GM19035 (cell line): ENCODE measurements at regions not wholly inside any gene's neighbourhood (a gene's known extent, or its start where the extent isn't known, plus 50 kb on each side); places are given as distances from the start of the nearest gene placed in this dataset.
"Not testable (repeated sequence)": the region's sequence is repeated elsewhere in the genome, so short reads cannot be mapped to it uniquely, and the experiment has no call there.

Experiments used
- ATAC-seq: cut with Tn5 transposase; IDR thresholded peaks from one replicate; pipeline ENCODE4 v1.9.1; 2021; ENCODE audit not compliant: unreplicated experiment

GRCh38 chr18:71403501-71403900, 1114.7 kb downstream of the SOCS6 start:
- no peak for ATAC-seq

- ATAC-seq: no peak
Observed at GRCh38 chr18:71398531-71398930, 1109.7 kb downstream of the SOCS6 start.

GRCh38 chr18:71388148-71388547, 1099.3 kb downstream of the SOCS6 start:
- no peak for ATAC-seq

GRCh38 chr18:71374294-71375000, 1085.6 kb downstream of the SOCS6 start:
- no peak for ATAC-seq

GRCh38 chr18:71371951-71372605, 1083.2 kb downstream of the SOCS6 start:
- no peak for ATAC-seq

- ATAC-seq: no peak
Observed at GRCh38 chr18:71370671-71371445, 1082.0 kb downstream of the SOCS6 start.

- no peak for ATAC-seq
Observed at GRCh38 chr18:71370095-71370494, 1081.2 kb downstream of the SOCS6 start.

- no peak for ATAC-seq
Observed at GRCh38 chr18:71362140-71362539, 1073.3 kb downstream of the SOCS6 start.

GRCh38 chr18:71355599-71355998, 1066.8 kb downstream of the SOCS6 start:
- ATAC-seq: not testable (repeated sequence)

GRCh38 chr18:71352618-71353017, 1063.8 kb downstream of the SOCS6 start:
- ATAC-seq: no peak

GRCh38 chr18:71336576-71337210, 1047.8 kb downstream of the SOCS6 start:
- no peak for ATAC-seq

GRCh38 chr18:71329563-71329962, 1040.7 kb downstream of the SOCS6 start:
- no peak for ATAC-seq

GRCh38 chr18:71329114-71329513, 1040.3 kb downstream of the SOCS6 start:
- no peak for ATAC-seq

- ATAC-seq: no peak
Observed at GRCh38 chr18:71327850-71328249, 1039.0 kb downstream of the SOCS6 start.

- ATAC-seq: no peak
Observed at GRCh38 chr18:71327441-71327840, 1038.6 kb downstream of the SOCS6 start.

- ATAC-seq: no peak
Observed at GRCh38 chr18:71326826-71327225, 1038.0 kb downstream of the SOCS6 start.

- ATAC-seq: no peak
Observed at GRCh38 chr18:71324356-71324755, 1035.5 kb downstream of the SOCS6 start.

- no peak for ATAC-seq
Observed at GRCh38 chr18:71322201-71322600, 1033.4 kb downstream of the SOCS6 start.

- ATAC-seq: no peak
Observed at GRCh38 chr18:71321319-71321718, 1032.5 kb downstream of the SOCS6 start.

- no peak for ATAC-seq
Observed at GRCh38 chr18:71304856-71305255, 1016.0 kb downstream of the SOCS6 start.

GRCh38 chr18:71303743-71304142, 1014.9 kb downstream of the SOCS6 start:
- not testable (repeated sequence) for ATAC-seq
